Lung (tissue), 11 donors: ENCODE measurements at regions not wholly inside any gene's neighbourhood (a gene's known extent, or its start where the extent isn't known, plus 50 kb on each side); places are given as distances from the start of the nearest gene placed in this dataset.

Source experiments
- ATAC-seq: fragments of 200-7000 bp; cut with Tn5 transposase; one replicate; pipeline ENCODE4 v1.9.1; 2020; ENCODE audit warnings: moderate number of reproducible peaks; ENCODE audit not compliant: insufficient read depth, low FRiP score
- DNase-seq, 3 donors: peaks; one replicate each; pipeline ENCODE4 v3.0.0-alpha.2; 2013 to 2017
- H3K27ac ChIP-seq, 2 donors: one replicate each; pipeline ENCODE4 v1.5.1; 2013; ENCODE audit warnings: mild to moderate bottlenecking in 2 of 2, moderate library complexity in 2 of 2, control low read depth in 1 of 2, inconsistent platforms in 1 of 2, low read depth in 1 of 2, low read length in 1 of 2
- H3K27me3 ChIP-seq, 3 donors: one replicate each; pipeline ENCODE4 v1.5.1; 2013; ENCODE audit warnings: low read length in 2 of 3; ENCODE audit not compliant: control insufficient read depth in 3 of 3, insufficient read depth in 3 of 3
- H3K36me3 ChIP-seq, 4 donors: one replicate each; pipeline ENCODE4 v1.5.1; 2013; ENCODE audit warnings: low read length in 4 of 4, mild to moderate bottlenecking in 1 of 4, moderate library complexity in 1 of 4; ENCODE audit not compliant: control insufficient read depth in 4 of 4, insufficient read depth in 4 of 4
- H3K4me1 ChIP-seq, 5 donors: one replicate each; pipeline ENCODE4 v1.5.1; 2013; ENCODE audit warnings: low read length in 5 of 5, mild to moderate bottlenecking in 2 of 5, moderate library complexity in 1 of 5; ENCODE audit not compliant: control insufficient read depth in 5 of 5, insufficient read depth in 5 of 5
- H3K4me3 ChIP-seq: one replicate; pipeline ENCODE4 v1.5.1; 2013; ENCODE audit warnings: mild to moderate bottlenecking, control low read depth, moderate library complexity
- H3K9ac ChIP-seq, 2 donors: one replicate each; pipeline ENCODE4 v1.5.1; 2013; ENCODE audit warnings: low read length in 2 of 2, control low read depth in 1 of 2; ENCODE audit not compliant: insufficient read depth in 1 of 2
- H3K9me3 ChIP-seq, 4 donors: one replicate each; pipeline ENCODE4 v1.5.1; 2013; ENCODE audit warnings: low read length in 3 of 4, mild to moderate bottlenecking in 1 of 4, moderate library complexity in 1 of 4; ENCODE audit not compliant: control insufficient read depth in 4 of 4, insufficient read depth in 3 of 4
- WGBS, 2 donors: extraction: QIAGEN DNeasy Blood & Tissue Kit; methylation state at CpG; one replicate each; pipeline ENCODE4 v1.1.7; 2013; 5-methylcytosine and 5-hydroxymethylcytosine counted together
- TF ChIP-seq, protein P1 (sequence below): IDR thresholded peaks from 2 replicates; pipeline ENCODE4 v1.5.1; 2012; ENCODE audit warnings: mild to moderate bottlenecking; ENCODE audit errors: control extremely low read depth, extremely low read depth
- donor health status: control.
- donor health status: control.
- donor health status: Bipolar disorder and iron deficiency.
- donor health status: healthy.
- donor health status: DM: yes; HTN: yes; CAD: no.

DNA sequence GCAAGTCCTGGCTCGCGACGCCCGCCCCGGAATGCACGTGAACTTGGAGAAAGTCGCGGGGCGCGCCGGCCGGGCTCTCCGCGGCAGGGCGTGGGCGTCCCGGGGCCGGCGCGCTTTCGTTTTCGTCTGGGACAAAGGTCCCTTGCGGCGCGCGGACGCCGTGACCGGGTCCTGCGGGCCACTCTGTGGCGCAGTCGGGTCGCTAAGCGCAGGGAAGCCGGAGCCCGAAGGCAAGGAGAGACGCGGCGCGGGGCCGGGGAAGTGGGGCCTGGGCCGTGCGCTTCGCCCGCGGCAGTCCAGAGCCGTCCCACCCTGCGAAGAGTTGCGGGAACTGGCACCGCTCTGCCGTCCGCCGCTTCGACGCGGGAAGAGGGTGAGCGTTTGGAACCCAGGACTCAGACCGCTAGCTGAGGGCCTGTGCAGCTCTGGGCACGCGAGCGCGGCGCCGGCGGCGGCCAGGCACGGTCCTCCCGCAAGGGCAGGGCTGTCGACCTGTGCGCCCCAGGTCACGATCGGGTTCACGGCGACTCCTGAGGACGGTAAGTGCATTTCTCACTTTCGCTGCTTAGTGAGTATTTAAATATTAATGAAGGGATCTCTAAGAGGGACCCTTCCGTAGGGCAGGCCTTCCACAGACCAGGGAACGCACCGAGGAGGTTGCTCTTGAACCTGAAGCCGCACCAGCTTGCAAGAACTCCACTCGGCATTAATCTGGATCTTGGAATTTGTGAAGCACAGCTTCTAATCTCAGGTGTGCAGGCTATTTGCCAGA, 78.0 kb upstream of the PPARA start:
- TF ChIP-seq, protein P1, sequence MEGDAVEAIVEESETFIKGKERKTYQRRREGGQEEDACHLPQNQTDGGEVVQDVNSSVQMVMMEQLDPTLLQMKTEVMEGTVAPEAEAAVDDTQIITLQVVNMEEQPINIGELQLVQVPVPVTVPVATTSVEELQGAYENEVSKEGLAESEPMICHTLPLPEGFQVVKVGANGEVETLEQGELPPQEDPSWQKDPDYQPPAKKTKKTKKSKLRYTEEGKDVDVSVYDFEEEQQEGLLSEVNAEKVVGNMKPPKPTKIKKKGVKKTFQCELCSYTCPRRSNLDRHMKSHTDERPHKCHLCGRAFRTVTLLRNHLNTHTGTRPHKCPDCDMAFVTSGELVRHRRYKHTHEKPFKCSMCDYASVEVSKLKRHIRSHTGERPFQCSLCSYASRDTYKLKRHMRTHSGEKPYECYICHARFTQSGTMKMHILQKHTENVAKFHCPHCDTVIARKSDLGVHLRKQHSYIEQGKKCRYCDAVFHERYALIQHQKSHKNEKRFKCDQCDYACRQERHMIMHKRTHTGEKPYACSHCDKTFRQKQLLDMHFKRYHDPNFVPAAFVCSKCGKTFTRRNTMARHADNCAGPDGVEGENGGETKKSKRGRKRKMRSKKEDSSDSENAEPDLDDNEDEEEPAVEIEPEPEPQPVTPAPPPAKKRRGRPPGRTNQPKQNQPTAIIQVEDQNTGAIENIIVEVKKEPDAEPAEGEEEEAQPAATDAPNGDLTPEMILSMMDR: no peak
- H3K27me3 ChIP-seq: no peaks in the 10 kb centered on the region
- H3K9ac ChIP-seq: peak overlapping the region; percentile 39 to 96
- WGBS, 2 donors: 1% methylated on average over 61 to 81 of the region's 81 CpGs
- DNase-seq: peak; percentile 56 to 65 (median 57)
- peak overlapping the region; percentile 91 to 99 for H3K27ac ChIP-seq
- H3K4me1 ChIP-seq: peaks cover 7 to 64% (median 21%) of the 10 kb centered on the region in 5 donors
- peak; percentile 2 for ATAC-seq
- peak overlapping the region; percentile 96 for H3K4me3 ChIP-seq
- H3K9me3 ChIP-seq: no peaks in the 10 kb centered on the region
- peaks cover 0 to 18% (median 3%) of the 10 kb centered on the region in 4 donors for H3K36me3 ChIP-seq

DNA sequence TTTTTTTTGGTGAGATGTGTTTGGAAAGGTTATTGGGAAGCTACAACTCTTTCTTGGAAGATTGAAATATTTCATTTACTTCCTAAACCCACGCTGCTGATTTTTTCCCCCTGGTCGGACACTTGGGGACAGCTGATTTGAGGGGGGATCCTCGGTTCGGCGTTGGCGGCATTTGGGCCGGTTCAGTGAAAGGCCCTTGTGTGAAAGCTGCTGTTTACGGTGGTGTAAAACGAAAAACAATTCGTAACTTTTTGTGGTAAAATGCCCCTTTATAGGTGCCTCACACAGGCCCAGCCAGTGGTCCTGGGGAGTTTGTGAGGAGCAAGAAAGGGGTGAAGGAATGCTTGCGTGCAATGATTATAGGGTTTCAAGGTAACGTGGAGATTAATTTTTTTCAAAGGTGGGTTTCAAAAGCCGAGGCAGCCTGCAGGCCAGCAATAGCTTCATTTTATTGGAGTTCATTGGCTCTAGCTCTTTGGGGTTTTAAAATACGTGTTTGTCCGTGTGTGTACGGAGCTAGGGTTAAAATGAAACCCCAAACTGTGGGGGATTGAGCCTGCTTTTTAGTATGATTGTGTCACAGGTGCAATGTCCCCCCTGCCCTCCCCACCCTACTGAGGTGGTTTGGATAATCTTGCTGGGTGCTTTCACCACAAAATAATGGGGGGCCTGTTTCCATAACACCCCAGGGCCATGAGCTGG, 77.2 kb upstream of the PPARA start:
- Histone ChIP-seq H3K9me3 (no peaks in the 10 kb centered on the region), H3K9ac (peak overlapping the region; percentile 37 to 96), H3K4me1 (peaks cover 9 to 64% (median 19%) of the 10 kb centered on the region in 5 donors), H3K27me3 (no peaks in the 10 kb centered on the region), H3K4me3 (peak overlapping the region; percentile 73), H3K36me3 (peaks cover 0 to 18% (median 3%) of the 10 kb centered on the region in 4 donors), H3K27ac (peak overlapping the region; percentile 91 to 95)
- no peak for DNase-seq
- no peak for ATAC-seq
- 14 to 37% methylated on average over 16 of the region's 16 CpGs for WGBS, 2 donors
- TF ChIP-seq, protein P1: no peak

DNA sequence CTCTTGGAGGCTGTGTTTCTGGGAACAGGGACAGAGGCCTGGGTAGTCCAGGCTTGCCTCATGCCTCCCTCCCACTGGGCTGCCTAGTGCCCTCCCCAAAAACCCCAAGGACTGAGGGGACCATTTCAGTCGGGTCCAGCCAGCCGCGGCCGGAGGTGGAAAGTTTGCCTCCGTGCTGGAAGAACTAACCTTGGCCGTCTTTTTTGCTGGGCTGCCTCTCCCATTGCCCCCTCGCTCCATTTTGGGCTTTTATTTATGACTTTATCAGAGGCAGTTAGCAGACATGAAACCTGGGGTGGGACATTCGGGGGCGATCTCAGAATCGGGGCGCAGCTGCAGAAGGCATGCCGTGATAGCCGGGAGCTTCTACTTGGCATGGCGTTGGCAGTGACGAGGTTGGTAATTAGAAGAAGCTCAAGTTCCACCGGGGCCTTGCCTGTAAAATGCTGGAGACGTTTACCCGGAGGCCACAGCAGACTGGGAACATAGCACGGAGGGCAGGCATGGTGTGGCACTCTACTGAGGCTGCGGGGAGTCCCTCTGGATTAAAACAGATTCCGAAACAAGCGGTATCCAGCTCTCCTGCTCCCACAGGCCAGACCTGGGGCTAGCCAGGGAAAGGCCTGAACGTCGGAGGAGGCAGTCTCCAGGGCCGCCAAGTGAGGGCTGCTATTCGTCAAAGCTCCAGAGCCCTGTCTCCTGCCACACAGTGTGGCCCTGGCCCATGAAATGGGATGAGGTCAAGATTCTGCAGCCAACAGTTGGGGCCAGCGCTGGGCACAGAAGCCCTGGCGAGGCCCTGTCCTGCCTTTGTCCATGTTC, 76.4 kb upstream of the PPARA start:
- H3K36me3 ChIP-seq: peaks cover 0 to 18% (median 3%) of the 10 kb centered on the region in 4 donors
- peak in 1 of 3 donors; percentile 32 for DNase-seq
- H3K9me3 ChIP-seq: no peaks in the 10 kb centered on the region
- peaks cover 9 to 64% (median 24%) of the 10 kb centered on the region in 5 donors for H3K4me1 ChIP-seq
- H3K9ac ChIP-seq: peak overlapping the region; percentile 55 to 96
- H3K27ac ChIP-seq: peak overlapping the region; percentile 91 to 95
- H3K4me3 ChIP-seq: peak overlapping the region; percentile 73
- no peaks in the 10 kb centered on the region for H3K27me3 ChIP-seq
- TF ChIP-seq, protein P1: no peak
- WGBS, 2 donors: 30 to 55% methylated on average over 28 of the region's 28 CpGs
- ATAC-seq: no peak
